DMS53 (cell line): ENCODE measurements at regions not wholly inside any gene's neighbourhood (a gene's known extent, or its start where the extent isn't known, plus 50 kb on each side); places are given as distances from the start of the nearest gene placed in this dataset.

Experiments
- DNase-seq: peaks from one replicate; lab custom pipeline; 2025; lab: John Stamatoyannopoulos, UW

DNA sequence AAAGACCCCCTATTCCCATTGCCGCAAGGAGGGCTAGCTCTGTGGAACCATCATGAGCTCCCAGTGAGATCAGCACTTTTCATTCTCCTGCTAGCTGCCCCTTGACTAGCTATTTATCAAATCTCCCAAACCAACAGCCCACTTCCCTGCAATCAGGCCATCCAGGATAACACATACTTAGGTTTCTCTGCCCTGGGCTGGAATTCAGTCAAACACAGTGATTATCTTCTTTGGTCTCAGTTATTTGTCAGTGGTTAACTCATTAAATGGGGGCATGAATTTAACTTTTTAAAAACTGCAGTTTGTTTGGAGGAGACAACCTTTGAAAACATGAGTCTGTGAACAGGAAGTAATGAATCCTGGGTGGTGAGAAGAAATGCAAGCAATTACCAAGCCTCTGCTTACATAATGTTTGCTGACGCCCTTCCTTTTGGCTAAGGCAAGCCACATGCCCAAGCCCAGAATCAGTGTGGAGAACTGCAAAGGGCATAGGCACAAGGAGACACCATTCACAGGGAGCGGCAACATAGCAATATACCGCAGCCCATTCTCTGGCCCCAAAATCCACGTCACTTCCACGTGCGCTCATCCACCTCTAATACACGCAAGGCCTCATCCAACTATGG is 275.0 kb downstream of the DRD1 start:
- no peak for DNase-seq

DNA sequence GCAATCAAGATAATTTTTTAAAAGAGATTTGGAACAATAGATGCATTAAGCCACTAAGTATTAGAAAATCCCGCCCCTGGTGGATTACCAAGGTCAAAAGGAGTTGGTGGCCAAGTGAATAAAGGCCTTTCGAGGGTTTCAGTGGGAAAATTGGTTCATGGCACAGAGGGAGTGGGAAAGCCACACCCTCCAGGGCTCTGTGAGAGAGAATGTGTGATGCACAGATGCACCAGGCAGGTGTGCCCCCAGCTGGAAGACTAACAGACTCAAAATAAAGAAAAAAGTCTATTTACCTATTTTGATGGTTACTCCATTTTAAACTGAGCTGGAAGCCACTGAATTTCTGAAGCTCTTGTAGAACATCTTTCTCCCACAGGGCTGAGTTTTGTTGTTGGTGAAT is 278.0 kb downstream of the DRD1 start:
- DNase-seq, result no peak

DNA sequence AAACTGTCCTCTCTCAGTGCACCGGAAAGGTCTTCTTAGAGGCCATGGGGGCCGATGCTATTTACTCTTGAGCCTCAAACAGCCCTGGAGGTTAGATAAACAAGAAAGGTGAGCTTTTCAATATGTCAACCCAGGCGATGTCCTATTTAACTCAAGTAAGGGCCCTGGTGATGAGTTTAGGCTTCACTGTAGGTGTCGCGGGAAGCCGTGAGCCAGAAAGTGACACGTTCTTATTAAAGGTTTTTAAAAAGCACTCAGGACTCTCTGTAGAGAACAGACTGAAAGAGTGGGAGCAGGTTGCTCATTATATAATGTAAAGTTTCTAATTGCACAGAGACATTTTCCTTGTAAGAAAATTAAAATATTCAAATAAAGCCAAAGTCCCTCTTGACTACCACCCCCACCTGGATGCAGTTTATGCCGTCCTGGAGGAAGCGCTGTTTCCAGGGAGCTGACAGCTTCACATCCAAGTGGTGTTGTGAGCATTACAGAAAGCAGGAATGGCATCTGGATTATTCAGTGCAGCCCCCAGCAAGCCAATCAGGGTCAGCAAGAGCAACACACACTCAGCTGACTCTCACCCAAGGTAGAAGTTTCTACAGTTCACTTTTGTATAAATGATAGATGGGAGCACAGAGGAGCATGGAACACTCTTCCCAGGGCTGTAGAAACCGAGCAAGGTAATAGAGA is 280.3 kb downstream of the DRD1 start:
- no peak for DNase-seq

DNA sequence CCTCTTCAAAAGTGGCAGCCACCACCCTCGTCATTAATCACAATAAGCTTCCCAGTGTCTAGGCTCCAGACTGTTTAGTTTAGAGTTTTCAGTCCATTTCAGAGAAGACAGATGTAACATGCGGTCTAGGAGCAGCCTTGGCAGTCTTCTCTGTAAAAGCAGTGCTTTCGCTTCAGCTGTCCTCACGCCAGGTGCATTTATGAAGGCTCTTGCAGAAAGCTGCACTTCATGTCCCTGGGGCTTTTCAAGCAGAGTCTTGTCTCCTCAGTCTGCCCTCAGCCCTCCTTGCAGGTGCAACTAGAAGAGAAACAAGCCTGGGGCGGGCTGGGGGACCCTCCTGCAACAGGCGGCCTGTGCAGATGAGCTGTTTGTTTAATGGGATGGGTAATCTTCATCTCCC is 281.9 kb downstream of the DRD1 start:
- DNase-seq, result peak; percentile 28

DNA sequence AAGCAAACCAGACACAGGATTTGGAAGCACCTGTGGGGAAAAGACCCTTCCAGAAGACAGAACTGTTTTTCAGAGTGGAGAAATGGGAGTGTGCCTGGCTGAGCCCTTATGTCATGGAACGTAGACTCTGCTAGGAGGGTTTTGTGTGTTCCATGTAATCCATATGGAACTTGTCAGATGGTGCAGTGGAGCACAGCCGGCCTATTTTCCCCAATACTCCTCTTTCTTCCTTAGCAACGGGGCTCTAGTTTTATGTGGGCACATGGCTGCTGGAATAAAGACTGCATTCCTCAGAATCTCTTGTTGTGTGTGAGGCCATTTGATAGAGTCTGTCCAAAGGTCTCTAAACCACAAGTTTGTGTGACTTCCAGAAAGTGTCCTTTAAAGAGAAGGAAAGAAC is 284.0 kb downstream of the DRD1 start:
- no peak for DNase-seq

DNA sequence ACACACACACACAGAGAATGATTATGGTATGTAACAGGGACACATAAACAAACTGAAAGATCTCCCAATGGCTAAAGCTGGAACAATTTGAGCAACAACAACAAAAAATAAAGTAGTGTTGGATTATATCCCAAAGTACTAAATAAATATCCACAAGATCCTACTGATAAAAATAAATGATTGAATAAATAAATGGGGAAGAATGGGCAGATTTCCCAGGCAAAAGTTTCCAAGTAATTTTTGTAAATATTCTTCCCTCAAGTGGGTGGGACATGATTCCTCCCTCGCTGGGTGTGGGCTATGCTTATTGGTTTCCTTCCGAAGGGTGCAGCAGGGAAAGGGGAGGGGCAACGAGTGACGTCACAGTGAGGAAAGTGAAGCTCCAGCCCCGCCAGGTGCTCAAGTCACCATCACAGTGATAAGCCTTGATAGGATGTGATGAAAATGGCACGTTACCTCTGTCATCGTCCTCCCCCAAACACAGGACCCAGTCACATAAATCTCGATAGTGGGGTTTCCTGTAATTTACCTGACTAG is 295.3 kb downstream of the DRD1 start:
- no peak for DNase-seq

DNA sequence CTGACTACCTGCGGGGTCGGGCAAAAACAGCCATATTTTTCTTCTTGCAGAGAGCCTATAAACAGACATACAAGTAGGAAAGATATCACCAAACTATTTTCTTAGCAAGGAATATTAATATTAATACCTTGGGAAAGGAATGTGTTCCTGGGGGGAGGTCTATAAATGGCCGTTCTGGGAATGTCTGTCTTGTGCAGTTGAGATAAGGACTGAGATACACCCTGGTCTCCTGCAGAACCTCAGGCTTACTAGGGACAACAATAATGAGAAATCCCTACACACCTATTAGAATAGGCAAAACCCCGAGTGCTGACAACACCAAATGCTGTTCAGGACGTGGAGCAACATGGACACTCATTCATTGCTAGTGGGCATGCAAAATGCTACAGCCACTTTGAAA is 297.2 kb downstream of the DRD1 start:
- peak; percentile 18 for DNase-seq

DNA sequence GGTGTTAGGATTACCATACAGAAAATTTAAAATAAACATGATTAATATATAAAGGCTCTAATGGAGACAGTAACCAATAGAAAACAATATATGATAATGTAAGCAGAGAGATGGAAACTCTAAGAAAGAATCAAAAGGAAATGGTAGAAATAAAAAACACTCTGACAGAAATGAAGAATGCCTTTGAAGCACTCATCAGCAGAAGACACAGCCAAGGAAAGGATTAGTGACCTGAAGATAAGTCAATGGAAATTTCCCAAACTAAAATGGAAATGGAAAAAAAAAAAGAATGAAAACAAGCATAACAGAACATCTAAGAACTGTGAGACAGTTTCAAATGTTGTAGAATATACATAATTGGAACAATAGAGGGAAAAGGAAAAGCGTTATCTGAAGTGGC is 302.6 kb downstream of the DRD1 start:
- no peak for DNase-seq

DNA sequence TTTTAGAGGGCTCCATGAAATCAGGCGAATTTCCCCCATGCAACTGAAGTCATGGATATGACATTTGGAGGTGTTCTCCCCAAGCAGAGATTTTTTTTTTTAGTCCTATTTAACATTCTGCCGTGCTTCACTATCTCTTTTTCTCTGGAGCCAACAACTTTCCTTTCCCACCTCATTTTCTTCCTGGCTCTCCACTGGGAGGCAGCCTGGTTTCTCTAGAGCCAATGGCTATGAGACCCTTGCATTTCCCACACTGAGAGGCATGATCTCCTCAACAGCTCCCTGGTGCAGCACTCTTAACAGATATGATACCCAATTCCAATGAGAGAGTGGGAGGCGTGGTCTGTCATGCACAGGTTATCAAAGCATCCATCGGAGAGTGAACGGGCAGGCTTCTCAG is 310.8 kb downstream of the DRD1 start:
- DNase-seq, result peak; percentile 10

DNA sequence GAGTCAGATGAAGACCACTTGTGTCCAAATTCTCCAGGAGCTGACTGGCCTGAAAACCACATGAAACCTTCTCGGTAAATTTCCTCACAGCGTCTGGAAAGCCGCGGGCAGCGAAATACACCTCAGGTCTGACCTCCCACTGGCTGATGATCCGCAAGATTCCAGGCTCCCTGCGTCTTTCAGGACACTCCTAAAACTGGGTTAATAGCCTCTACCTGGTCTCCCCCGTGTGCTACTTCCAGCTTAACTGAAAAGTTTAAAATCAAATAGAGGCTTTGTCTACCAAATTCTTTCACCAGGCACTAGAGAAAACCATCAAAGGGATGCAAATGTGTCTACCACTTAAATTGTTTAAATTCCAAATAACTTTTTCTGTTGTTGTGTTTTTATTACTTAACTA is 312.6 kb downstream of the DRD1 start:
- no peak for DNase-seq

DNA sequence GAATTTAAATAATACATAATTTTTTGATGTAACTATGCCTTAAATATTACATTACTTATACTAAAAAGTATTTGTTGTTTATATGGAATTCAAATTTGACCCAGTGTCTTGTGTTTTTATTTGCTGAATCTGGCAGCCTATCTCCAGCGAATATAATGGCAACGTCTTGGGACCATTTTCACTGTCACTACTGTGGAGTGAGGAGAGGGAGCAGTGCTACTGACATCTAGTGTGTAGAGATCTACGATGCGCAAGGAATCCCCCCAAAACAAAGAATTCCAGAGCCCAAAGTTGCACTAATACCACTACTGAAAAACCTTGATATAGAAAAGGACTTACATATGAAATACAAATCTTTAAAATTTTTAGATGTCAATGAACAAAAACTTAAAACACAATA is 314.4 kb downstream of the DRD1 start:
- DNase-seq, result no peak

DNA sequence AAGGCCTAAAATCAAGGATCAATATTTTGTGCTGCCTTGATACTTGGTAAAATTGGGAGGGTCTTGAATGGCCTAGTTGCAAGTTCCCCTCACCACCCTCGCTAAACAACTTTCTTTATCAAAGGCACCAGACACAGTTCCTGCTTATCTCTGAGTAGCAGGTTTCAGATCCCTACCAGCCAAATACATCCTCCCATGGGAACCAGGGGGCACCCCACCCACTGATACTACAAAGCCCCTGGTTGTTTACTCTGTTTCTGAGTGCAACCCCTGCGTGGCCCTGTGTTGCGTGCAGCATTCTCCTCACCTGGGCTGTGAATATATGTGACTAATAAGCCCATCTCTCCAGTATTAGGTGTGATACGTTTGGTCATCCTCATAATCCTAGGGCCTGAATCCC is 314.9 kb downstream of the DRD1 start:
- no peak for DNase-seq

DNA sequence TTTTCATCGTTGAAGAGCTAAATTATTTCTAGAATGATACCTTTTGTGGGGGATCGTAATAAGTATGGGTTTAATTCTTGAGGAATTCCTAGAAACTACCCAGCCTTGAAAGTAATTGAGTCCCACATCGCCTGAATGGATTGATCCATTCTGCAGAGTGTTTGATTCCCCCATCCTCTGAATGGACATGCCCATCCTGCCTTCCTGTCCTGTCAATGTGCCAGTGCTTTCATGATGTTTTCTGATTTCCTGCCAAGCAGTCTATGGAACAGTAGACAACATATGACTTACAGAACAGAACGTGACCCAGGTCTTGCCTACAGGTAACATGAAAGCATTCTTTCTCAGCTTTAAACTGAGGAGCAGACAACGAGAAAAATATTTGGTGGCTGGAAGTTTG is 319.2 kb downstream of the DRD1 start:
- DNase-seq, result no peak

DNA sequence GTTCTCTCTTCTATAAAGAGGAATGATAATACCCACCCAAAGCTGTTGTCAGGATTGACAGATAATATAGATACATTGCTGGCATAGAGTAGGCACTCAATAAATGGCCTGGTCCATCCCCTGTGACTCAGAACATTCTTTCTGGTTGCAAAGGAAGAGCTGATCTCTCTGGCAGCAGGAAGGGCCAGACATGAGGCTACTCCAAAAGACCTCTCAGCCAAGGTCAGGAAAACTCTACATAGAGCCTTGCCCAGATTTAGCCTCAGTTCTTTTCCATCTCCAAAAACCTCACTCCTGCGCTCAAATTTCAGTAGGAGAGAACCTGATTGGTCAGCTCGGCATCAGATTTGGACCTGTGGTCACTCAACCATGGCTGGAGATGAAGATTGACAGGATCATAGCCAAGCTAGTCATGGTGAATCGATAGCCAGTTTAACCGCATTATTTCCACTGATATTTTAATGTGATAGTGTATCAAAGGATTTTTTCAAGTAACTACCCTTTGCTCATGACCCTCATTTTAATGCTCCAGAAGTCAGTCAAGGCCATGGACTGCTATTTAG is 319.6 kb downstream of the DRD1 start:
- no peak for DNase-seq

DNA sequence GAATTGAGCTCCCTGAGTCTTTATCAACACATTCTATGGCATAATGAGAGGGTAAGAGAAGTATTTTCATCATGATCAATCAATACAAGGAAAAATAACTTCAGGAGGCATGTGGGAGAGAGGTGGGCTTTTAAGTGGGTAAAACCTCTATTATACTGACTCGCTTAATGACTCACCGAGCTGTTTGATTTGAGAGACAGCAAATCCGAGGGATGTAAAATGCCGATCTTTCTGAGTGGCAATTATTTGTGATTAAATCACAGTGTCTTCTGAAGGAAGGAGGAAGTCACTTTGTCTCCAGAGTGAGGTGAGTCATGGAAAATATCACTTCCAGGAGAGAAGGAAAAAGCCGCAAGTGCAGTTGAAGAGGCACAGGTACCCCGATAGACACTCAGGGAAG is 320.4 kb downstream of the DRD1 start:
- peak; percentile 20 for DNase-seq

DNA sequence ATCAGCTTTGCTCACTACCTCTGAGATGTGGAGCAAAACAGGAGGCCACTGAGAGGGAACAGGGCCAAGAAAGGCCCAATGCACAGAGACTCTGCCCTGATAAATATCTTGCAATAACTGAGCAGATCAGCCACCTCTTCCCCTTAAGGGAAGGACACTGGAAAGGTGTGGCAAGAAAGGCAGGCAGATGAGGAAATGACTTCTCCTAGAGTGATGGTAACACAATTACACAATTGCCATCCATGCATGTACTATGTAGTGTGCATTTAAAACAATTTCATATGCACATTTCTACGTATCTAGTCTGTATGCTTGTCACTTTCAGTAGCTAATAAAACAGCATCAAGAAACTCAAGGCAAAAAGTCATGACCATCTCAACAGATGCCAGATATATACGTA is 322.5 kb downstream of the DRD1 start:
- DNase-seq, result no peak

DNA sequence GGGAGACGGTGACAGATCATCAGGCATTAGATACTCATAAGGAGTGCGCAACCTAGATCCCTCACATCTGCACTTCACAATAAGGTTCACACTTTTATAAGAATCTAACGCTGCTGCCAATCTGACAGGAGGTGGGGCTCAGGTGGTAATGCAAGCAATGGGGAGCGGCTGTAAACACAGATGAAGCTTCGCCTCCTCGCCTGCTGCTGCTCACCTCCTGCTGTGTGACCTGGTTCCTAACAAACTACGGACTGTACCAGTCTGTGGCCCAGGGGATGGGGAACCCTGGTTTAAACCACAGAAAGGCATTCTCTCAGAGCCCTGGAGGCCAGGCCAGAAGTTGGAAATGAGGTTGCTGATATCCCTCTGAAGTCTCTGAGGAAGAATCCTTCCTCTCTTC is 323.6 kb downstream of the DRD1 start:
- DNase-seq, result no peak

DNA sequence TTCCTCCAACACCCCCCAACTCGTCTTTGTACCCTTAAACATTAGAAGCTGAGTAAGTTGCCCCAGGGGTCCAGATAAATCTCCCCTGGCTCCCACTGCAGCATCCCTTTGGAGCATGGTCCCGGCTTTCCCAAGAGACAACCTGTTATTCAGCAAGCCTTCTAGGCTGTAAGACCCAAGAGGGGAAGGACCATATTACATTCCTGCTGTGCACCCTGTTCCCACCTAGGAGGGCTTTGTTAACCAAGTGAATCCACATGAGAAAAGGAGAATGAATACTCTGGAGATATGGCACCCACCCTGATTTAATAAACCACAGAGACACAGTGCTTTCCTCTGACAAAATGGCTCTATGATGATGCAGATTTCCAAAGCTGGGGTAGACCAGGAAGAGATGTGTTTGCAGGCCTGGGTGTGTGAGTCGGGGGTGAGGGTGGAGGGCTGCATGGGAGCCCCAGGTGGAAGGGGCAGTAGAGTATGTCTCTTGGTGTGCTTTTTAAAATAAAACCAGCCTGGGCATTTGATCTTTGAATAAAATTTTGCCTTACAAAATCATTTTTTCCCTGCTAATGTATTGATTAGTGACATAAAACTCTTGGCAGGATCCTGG is 325.2 kb downstream of the DRD1 start:
- DNase-seq, result no peak

DNA sequence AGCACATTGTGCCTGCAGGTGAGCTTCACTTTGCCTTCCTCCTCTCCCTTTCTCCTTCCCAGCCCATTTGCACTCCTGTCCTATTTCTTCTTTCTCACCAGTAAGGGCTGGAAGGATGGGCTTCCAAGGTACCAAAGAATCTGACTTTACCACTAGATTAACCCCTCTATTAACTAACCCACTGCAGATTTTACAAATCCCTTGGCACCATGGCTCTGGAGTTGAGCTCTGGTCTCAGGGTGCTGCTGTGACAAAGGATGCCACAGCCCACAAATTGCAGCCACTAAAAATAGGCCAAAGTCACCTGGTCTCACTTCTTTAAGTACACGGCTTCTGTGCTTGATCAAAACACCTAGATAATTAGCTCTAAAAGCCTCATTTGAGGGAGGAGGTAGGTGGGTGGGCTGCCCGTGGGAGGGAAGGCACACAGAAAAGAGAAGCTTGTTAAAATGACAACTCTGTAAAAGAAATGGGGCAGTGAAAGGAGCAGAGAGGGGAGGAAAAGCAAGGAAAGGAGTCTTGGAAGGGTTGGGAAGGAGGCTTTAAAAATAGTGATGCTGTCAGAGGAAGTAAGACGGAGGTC is 327.4 kb downstream of the DRD1 start:
- no peak for DNase-seq

DNA sequence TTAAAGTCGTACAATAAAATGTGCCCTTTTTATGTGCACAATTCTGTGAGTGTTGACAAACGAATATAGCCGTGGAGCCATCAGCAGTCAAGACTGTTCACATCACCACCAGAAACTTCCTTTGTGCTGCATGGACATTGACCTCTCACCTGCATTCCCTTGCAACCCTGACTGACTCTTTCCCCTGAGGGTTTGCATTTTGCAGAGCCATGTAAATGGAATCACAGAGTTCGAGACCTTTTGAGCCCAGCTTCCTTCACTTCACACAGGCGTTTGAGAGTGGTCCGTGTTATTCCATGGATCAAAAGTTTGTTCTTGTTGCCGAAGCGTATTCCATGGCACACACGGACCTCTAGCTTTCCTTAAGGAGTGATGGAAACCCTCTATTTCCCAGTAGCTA is 328.2 kb downstream of the DRD1 start:
- DNase-seq, result no peak

DNA sequence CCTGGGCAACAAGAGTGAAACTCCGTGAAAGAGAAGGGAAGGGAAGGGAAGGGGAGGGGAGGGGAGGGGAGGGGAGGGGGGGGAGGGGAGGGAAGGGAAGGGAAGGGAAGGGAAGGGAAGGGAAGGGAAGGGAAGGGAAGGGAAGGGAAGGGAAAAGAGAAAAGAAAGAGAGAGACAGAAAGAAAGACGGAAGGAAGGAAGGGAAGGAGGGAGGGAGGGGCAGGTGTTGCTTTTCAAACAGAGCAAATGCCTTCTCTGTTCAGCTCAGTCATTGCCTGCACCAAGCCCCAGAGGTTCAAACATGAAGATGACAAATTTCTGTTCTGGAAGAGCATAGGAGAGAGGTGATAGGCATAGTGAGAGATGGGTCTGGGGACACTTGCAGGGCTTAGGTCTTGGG is 330.0 kb downstream of the DRD1 start:
- no peak for DNase-seq

DNA sequence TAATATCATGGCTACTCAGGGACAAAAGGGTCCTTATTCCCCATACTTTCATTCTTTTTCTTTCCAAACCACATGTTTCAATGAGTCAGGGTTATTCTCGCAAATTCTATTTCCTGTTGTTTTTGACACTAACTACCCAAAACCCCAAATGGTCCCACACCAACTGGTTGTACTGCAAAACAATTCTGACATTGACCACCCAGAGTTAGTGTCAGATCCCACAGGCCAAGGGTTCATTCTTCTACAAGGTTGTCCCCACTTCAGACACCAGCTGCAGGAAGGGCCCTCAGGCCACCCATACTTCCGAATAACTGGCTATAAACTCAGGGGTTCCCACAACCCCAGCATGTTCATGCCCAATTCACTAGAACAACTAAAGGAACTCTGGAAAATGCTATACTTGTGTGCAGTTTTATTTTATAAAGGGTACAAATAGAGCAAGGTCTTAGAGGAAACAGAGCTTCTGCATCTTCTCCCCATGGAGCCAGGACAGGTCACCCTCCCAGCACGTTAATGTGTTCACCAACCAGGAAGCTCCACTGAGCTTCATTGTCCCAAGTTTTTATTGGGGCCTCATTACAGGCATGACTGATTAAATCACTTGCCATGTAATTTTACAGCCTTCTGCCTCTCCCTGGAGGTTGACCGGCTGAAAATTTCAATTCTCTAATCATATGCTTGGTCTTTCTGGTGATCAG is 334.8 kb downstream of the DRD1 start:
- no peak for DNase-seq
